ENCODE measurements at regions not wholly inside any gene's neighbourhood (a gene's known extent, or its start where the extent isn't known, plus 50 kb on each side); places are given as distances from the start of the nearest gene placed in this dataset.

- no peaks in the 10 kb centered on the region for H4K20me1 ChIP-seq (ENCODE audit: insufficient read depth, low read length)
- H3K36me3 ChIP-seq (ENCODE audit: insufficient read depth, low read length): peaks cover 6% of the 10 kb centered on the region; the same call in 1 of the 2 replicates
- H3K9me3 ChIP-seq (ENCODE audit: low read length): no peaks in the 10 kb centered on the region
- H3K9me2 ChIP-seq (ENCODE audit: low read depth, low read length): no peaks in the 10 kb centered on the region
- no peak overlapping the region for H3K4me3 ChIP-seq (ENCODE audit: low read depth, low read length, poor library complexity, severe bottlenecking)
- no peak overlapping the region for H3K4me2 ChIP-seq (ENCODE audit: low read length)
- no peak overlapping the region for H3K9ac ChIP-seq (ENCODE audit: low read length)
- H3F3A ChIP-seq (ENCODE audit: insufficient read depth, low read length): no peaks in the 10 kb centered on the region
- H3K27ac ChIP-seq (ENCODE audit: low read depth, low read length, poor library complexity, severe bottlenecking): no peak overlapping the region
- no peaks in the 10 kb centered on the region for H3K27me3 ChIP-seq (ENCODE audit: insufficient read depth, low read length)
- no peaks in the 10 kb centered on the region for H3K79me2 ChIP-seq (ENCODE audit: insufficient read depth, low read length)
- H3K4me1 ChIP-seq (ENCODE audit: insufficient read depth, low read length, severe bottlenecking): no peaks in the 10 kb centered on the region
- H2AFZ ChIP-seq (ENCODE audit: low read length): no peak overlapping the region
- TF ChIP-seq CTCF (IDR thresholded peaks at IDR 0.05; ENCODE audit: low read length) (peak; percentile 19; the same call in 1 of the 2 replicates), EZH2 (IDR thresholded peaks at IDR 0.05; ENCODE audit: borderline replicate concordance, low read length) (no peak)
These were observed 85.3 kb downstream of the RFLNA start for GRCh38 chr12:124379938-124380754.

GRCh38 chr12:124379379-124379937 is 84.6 kb downstream of the RFLNA start:
- Histone ChIP-seq H3K36me3 (ENCODE audit: insufficient read depth, low read length) (peaks cover 6% of the 10 kb centered on the region; the same call in 1 of the 2 replicates), H3K27me3 (ENCODE audit: insufficient read depth, low read length) (no peaks in the 10 kb centered on the region), H3K27ac (ENCODE audit: low read depth, low read length, poor library complexity, severe bottlenecking) (no peak overlapping the region), H3K4me3 (ENCODE audit: low read depth, low read length, poor library complexity, severe bottlenecking) (no peak overlapping the region), H4K20me1 (ENCODE audit: insufficient read depth, low read length) (no peaks in the 10 kb centered on the region), H3K9me2 (ENCODE audit: low read depth, low read length) (no peaks in the 10 kb centered on the region), H3K4me1 (ENCODE audit: insufficient read depth, low read length, severe bottlenecking) (no peaks in the 10 kb centered on the region), H3K79me2 (ENCODE audit: insufficient read depth, low read length) (no peaks in the 10 kb centered on the region), H3K9ac (ENCODE audit: low read length) (no peak overlapping the region), H3K9me3 (ENCODE audit: low read length) (no peaks in the 10 kb centered on the region), H3K4me2 (ENCODE audit: low read length) (no peak overlapping the region), H2AFZ (ENCODE audit: low read length) (no peak overlapping the region), H3F3A (ENCODE audit: insufficient read depth, low read length) (no peaks in the 10 kb centered on the region)
- TF ChIP-seq CTCF (IDR thresholded peaks at IDR 0.05; ENCODE audit: low read length) (no peak), EZH2 (IDR thresholded peaks at IDR 0.05; ENCODE audit: borderline replicate concordance, low read length) (no peak)

GRCh38 chr12:124378926-124379325 is 84.0 kb downstream of the RFLNA start:
- no peak overlapping the region for H3K9ac ChIP-seq (ENCODE audit: low read length)
- no peaks in the 10 kb centered on the region for H3K27me3 ChIP-seq (ENCODE audit: insufficient read depth, low read length)
- no peak overlapping the region for H3K4me2 ChIP-seq (ENCODE audit: low read length)
- peaks cover 6% of the 10 kb centered on the region; the same call in 1 of the 2 replicates for H3K36me3 ChIP-seq (ENCODE audit: insufficient read depth, low read length)
- no peaks in the 10 kb centered on the region for H4K20me1 ChIP-seq (ENCODE audit: insufficient read depth, low read length)
- no peaks in the 10 kb centered on the region for H3K4me1 ChIP-seq (ENCODE audit: insufficient read depth, low read length, severe bottlenecking)
- no peak overlapping the region for H2AFZ ChIP-seq (ENCODE audit: low read length)
- no peak overlapping the region for H3K4me3 ChIP-seq (ENCODE audit: low read depth, low read length, poor library complexity, severe bottlenecking)
- no peaks in the 10 kb centered on the region for H3K9me2 ChIP-seq (ENCODE audit: low read depth, low read length)
- no peaks in the 10 kb centered on the region for H3K79me2 ChIP-seq (ENCODE audit: insufficient read depth, low read length)
- TF ChIP-seq EZH2 (IDR thresholded peaks at IDR 0.05; ENCODE audit: borderline replicate concordance, low read length): no peak
- no peak for TF ChIP-seq CTCF (IDR thresholded peaks at IDR 0.05; ENCODE audit: low read length)
- H3K9me3 ChIP-seq (ENCODE audit: low read length): no peaks in the 10 kb centered on the region
- no peak overlapping the region for H3K27ac ChIP-seq (ENCODE audit: low read depth, low read length, poor library complexity, severe bottlenecking)
- H3F3A ChIP-seq (ENCODE audit: insufficient read depth, low read length): no peaks in the 10 kb centered on the region
